HG02763 (cell line): ENCODE measurements at regions not wholly inside any gene's neighbourhood (a gene's known extent, or its start where the extent isn't known, plus 50 kb on each side); places are given as distances from the start of the nearest gene placed in this dataset.

ENCODE experiments used
- ATAC-seq: cut with Tn5 transposase; IDR thresholded peaks from one replicate; pipeline ENCODE4 v1.9.1; 2021; ENCODE audit warnings: mild to moderate bottlenecking, moderate library complexity; ENCODE audit not compliant: unreplicated experiment

- ATAC-seq = no peak
These were observed 80.3 kb upstream of the SEMA6A start for GRCh38 chr5:116654925-116655324.

GRCh38 chr5:116652903-116653302 lies 78.3 kb upstream of the SEMA6A start:
- ATAC-seq = no peak

- peak; percentile 86 for ATAC-seq
These were observed 77.6 kb upstream of the SEMA6A start for GRCh38 chr5:116652196-116652729.

GRCh38 chr5:116651653-116652052 lies 77.0 kb upstream of the SEMA6A start:
- ATAC-seq = no peak

- no peak for ATAC-seq
These were observed 76.3 kb upstream of the SEMA6A start for GRCh38 chr5:116650964-116651363.

GRCh38 chr5:116650544-116650943 lies 75.9 kb upstream of the SEMA6A start:
- no peak for ATAC-seq

- ATAC-seq = no peak
These were observed 72.1 kb upstream of the SEMA6A start for GRCh38 chr5:116646611-116647289.

- ATAC-seq = peak; percentile 59
These were observed 71.0 kb upstream of the SEMA6A start for GRCh38 chr5:116645627-116646026.

GRCh38 chr5:116640236-116640635 lies 65.6 kb upstream of the SEMA6A start:
- ATAC-seq = no peak

- no peak for ATAC-seq
These were observed 62.6 kb upstream of the SEMA6A start for GRCh38 chr5:116637149-116637740.

GRCh38 chr5:116632890-116633289 lies 58.3 kb upstream of the SEMA6A start:
- no peak for ATAC-seq

GRCh38 chr5:116631147-116631546 lies 56.5 kb upstream of the SEMA6A start:
- no peak for ATAC-seq

GRCh38 chr5:116629168-116629567 lies 54.5 kb upstream of the SEMA6A start:
- no peak for ATAC-seq

GRCh38 chr5:116626945-116627679 lies 52.5 kb upstream of the SEMA6A start:
- peak; percentile 72 for ATAC-seq

GRCh38 chr5:116626272-116626723 lies 51.7 kb upstream of the SEMA6A start:
- ATAC-seq = no peak
